HG02642 (cell line): ENCODE measurements at regions not wholly inside any gene's neighbourhood (a gene's known extent, or its start where the extent isn't known, plus 50 kb on each side); places are given as distances from the start of the nearest gene placed in this dataset.

Source experiments
- ATAC-seq: cut with Tn5 transposase; IDR thresholded peaks from one replicate; pipeline ENCODE4 v1.9.1; 2021; ENCODE audit warnings: mild to moderate bottlenecking; ENCODE audit not compliant: unreplicated experiment, poor library complexity

GRCh38 chr3:24958271-24958670, 463.6 kb upstream of the THRB start:
- no peak for ATAC-seq

- no peak for ATAC-seq
Observed at GRCh38 chr3:24958910-24959447, 464.3 kb upstream of the THRB start.

- no peak for ATAC-seq
Observed at GRCh38 chr3:24963762-24964625, 464.1 kb upstream of the RARB start.

- no peak for ATAC-seq
Observed at GRCh38 chr3:24965706-24966385, 462.2 kb upstream of the RARB start.

- ATAC-seq = no peak
Observed at GRCh38 chr3:24968036-24968435, 460.0 kb upstream of the RARB start.

- no peak for ATAC-seq
Observed at GRCh38 chr3:24972491-24972890, 455.6 kb upstream of the RARB start.

- no peak for ATAC-seq
Observed at GRCh38 chr3:24981309-24981708, 446.8 kb upstream of the RARB start.

- ATAC-seq = no peak
Observed at GRCh38 chr3:24981924-24982323, 446.1 kb upstream of the RARB start.

- ATAC-seq = no peak
Observed at GRCh38 chr3:24985668-24986067, 442.4 kb upstream of the RARB start.

- ATAC-seq = no peak
Observed at GRCh38 chr3:24986612-24987011, 441.5 kb upstream of the RARB start.

- ATAC-seq = no peak
Observed at GRCh38 chr3:24999357-24999756, 428.7 kb upstream of the RARB start.

GRCh38 chr3:25000971-25001591, 427.0 kb upstream of the RARB start:
- no peak for ATAC-seq

GRCh38 chr3:25002052-25002451, 426.0 kb upstream of the RARB start:
- ATAC-seq = no peak

GRCh38 chr3:25007974-25008658, 419.9 kb upstream of the RARB start:
- ATAC-seq = peak; percentile 98

- ATAC-seq = no peak
Observed at GRCh38 chr3:25009665-25010064, 418.4 kb upstream of the RARB start.

GRCh38 chr3:25015599-25015998, 412.5 kb upstream of the RARB start:
- no peak for ATAC-seq

- no peak for ATAC-seq
Observed at GRCh38 chr3:25018909-25019308, 409.2 kb upstream of the RARB start.

GRCh38 chr3:25019506-25019905, 408.6 kb upstream of the RARB start:
- ATAC-seq = no peak

- ATAC-seq = no peak
Observed at GRCh38 chr3:25021816-25022215, 406.2 kb upstream of the RARB start.

GRCh38 chr3:25023876-25024275, 404.2 kb upstream of the RARB start:
- no peak for ATAC-seq
